ENCODE measurements at regions not wholly inside any gene's neighbourhood (a gene's known extent, or its start where the extent isn't known, plus 50 kb on each side); places are given as distances from the start of the nearest gene placed in this dataset.
"Not testable (repeated sequence)": the region's sequence is repeated elsewhere in the genome, so short reads cannot be mapped to it uniquely, and the experiment has no call there.

DNA sequence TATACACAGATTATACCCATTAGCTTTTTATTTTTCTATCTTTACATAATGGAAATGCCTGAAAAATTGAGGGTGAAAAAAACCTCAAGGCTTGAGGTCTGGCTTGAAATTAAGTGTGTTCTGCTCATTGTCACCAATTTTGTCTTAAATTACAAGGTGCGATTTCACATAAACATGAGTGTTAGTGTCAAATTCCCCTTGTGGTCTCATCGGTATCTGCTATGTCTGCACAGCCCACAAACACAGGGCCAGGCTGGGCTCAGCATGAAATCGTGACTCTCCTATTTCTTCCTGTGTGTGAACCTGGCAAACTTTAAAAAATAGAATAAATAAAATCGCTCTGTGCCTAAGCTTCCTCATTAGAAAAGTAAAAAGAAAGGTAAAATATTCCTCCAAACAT is 109.1 kb downstream of the CRLF2 start:
- DNase-seq (ENCODE audit: low read depth in 2 of 3, low spot score in 1 of 3), result no peak

DNA sequence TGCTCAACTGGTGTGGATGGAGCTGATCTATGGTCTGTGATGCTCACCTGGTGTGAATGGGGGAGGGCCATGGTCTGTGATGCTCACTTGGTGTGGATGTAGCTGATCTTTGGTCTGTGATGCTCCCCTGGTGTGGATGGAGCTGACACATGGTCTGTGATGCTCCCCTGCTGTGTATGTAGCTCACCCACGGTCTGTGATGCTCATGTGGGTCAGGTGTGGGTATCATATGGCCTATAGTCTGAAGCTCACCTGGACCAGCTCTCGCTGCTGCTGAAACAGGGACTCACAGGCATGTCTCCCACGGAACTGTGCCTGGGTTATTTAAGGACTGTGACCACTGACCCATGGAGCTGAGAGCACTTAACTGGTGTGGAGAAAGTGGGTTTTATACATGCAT is 109.7 kb downstream of the CRLF2 start:
- no peak for DNase-seq (ENCODE audit: low read depth in 2 of 3, low spot score in 1 of 3)

DNA sequence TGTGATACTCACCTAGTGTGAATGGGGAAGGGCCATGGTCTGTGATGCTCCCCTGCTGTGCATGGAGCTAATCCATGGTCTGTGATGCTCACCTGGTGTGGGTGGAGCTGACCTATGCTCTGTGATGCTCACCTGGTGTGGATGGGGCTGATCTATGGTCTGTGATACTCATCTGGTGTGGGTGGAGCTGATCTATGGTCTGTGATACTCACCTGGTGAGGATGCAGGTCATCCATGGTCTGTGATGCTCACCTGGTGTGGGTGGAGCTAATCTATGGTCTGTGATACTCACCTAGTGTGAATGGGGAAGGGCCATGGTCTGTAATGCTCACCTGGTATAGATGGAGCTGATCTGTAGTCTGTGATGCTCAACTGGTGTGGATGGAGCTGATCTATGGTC is 110.2 kb downstream of the CRLF2 start:
- DNase-seq (ENCODE audit: low read depth in 2 of 3, low spot score in 1 of 3), result not testable (repeated sequence)

DNA sequence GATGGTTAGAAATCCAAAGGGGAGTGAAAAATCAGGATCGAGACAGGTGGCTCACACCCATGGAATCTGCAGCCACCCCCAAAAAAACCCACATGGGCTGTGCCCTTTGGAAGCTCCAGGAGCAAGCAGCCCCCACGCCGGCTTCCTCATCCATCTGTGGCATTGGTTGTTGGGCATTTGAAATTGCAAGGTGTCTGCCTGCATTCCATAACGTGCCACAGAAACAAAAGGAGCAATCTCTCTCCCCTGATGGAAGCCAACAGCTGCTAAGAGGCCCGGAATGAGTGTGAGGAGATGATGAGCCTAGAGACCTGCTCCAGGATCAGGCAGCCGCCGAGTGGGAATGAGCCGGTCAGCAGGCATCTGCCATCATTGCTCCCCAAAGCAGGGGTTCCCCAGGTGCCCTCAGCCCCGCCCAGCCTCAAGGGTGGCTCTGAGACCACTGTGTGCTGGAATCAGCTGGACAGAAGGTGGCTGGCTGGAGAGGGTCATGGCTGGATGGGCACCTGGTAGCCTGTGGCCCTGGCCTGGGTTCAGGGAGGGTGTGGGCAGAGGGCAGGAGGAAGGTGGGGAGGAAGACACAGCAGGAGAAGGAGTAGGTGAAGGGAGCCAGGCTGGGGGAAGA is 113.2 kb downstream of the CRLF2 start:
- DNase-seq (ENCODE audit: low read depth in 2 of 3, low spot score in 1 of 3), result no peak

DNA sequence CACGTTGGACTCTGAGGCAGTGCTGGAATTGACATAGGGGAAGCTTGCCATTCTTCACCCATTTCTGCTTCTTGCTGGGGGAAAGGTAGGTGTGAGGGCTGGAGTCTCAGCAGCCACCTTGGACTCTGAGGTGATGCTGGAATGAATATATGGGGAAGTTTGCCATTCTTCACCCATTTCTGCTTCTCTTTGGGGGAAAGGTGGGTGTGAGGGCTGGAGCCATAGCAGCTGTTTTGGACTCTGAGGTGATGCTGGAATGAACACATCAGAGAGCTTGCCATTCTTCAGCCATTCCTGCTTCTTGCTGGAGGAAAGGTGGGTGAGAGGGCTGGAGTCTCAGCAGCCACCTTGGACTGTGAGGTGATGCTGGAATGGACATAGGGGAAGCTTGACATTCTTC is 115.1 kb downstream of the CRLF2 start:
- no peak for DNase-seq (ENCODE audit: low read depth in 2 of 3, low spot score in 1 of 3)

DNA sequence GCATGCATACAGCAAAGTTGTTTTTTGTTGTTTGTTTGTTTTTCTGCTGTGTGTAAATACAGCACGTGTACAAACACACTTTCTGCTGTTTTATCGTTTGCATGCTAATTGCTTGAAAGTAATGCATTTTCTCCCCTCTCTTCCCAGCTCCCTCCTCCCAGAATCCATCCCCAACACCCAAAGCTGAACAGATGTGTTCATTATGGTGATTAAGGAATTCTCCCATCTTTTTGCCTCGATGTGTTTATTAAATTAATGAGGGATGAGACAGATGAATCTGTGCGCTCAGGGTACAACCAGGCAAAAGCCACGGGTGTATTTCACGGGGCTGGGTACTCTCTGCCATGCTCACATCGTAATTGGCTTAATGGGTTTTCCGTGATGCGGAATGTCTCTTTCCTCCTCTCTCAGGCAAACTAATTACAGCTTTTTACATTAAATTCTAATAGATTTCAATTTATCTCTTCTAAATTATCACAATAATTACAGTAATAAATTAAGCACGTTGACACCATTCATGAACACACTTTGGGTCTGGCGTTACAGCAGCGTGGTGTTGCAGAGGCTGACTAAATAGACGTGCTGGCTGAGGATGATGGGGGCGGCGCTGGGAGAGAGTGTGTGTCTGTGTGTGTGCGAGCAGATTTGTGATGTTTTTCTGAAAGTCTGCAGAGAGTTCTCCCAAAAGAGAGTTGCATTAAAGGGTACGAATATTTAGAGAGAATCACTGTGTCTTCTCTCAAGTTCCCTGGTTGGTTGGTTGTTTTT is 117.7 kb downstream of the CRLF2 start:
- no peak for DNase-seq (ENCODE audit: low read depth in 2 of 3, low spot score in 1 of 3)

DNA sequence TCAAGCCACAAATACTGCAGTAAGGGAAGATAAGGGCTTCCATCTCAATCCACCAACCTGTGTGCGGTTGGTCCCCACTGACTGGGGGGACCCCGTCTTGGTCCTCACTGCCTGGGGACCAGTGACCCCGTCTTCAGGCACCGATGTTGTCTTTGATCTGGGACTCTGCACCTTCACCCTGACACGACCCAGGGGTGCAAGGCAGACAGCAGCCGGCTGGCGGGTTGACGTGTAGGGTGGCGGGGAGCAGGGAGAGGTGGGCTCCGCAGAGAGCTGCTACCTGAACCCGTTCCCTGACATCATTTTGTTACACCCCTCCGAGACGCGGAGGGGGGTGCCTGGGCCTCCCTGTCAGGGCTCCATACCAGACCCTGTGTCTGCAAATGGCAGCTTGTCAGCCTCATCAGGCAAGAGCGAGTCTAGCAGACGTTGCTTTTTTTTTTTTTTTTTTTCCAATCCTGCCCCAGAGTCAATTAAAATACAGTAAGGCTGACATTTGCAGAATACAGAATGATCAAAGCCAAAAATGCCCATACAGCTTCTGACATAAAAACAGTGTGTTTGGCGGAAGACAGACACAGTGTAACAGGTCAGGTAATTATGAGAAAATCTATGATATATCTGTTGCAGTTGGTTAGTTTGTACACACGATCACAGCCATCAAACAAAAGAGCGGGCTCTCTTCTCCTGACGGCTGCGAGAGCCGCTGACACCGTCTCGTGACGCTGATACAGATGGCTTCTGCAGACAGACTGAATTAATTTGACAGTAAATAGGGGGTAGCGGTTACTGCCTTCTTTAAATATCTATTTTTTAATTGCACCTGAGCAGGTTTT is 118.6 kb downstream of the CRLF2 start:
- no peak for DNase-seq (ENCODE audit: low read depth in 2 of 3, low spot score in 1 of 3)

DNA sequence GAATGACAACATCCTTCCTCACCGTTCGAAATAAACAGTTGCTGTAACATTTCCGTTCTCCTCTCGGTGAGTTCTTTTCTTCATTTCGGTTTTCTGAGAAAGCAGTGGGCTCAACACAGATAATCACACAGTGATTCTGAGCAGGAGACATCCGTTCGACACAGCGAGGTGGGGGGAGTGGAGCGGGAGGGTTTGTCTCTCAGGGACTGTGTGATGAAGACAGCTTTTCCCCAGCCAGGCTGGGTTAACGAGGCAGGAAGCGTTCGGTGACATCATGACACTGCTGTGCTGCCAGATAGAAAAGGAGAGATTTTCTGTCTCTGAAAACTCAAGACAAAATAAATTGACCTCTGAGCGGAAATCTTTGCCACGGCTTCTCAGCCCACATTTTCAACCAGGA is 119.3 kb downstream of the CRLF2 start:
- DNase-seq (ENCODE audit: low read depth in 2 of 3, low spot score in 1 of 3), result peak; percentile 16 to 28 (median 21)

DNA sequence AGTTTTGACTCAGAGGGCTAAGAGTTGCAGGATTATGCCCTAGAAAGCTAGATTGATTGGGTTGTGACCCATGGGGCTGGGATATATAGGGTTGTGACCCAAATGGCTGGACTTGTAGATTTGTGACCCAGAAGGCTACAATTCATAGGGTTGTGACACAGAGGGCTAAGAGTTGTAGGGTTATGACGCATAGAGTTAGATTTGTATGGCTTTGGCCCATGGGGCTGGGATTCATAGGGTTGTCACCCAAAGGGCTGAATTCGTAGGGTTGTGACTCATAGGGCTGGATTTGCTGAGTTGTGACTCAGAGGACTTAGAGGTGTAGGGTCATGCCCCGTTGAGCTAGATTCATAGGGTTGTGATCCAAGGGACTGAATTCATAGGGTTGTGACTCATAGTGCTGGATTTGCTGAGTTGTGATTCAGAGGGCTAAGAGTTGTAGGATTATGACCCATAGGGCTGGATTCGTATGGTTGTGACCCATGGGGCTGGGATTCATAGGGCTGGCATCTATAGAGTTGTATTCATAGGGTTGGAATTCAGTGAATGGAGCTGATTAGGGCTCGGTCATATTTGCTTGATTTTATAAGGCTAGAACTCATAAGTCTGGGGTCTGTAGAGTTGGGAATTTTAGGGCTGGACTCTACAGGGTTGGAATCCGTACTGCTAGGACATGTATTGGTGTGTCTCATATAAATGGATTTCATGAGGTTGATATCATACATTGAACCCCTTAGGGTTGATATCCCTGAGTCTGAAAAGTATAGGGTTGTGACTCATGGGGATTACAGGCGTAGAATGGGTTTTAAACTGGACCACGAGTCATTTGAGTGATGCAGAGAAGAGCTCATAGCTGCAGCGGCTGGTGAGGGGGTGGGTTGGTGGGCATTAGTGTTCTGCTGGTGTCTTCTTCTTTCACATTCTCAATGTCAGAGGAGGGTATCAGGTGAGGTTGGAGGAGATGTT is 125.7 kb downstream of the CRLF2 start:
- DNase-seq (ENCODE audit: low read depth in 2 of 3, low spot score in 1 of 3), result no peak

DNA sequence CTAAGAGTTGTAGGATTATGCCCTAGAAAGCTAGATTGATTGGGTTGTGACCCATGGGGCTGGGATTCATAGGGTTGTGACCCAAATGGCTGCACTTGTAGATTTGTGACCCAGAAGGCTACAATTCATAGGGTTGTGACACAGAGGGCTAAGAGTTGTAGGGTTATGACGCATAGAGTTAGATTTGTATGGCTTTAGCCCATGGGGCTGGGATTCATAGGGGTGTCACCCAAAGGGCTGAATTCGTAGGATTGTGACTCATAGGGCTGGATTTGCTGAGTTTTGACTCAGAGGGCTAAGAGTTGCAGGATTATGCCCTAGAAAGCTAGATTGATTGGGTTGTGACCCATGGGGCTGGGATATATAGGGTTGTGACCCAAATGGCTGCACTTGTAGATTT is 126.6 kb downstream of the CRLF2 start:
- not testable (repeated sequence) for DNase-seq (ENCODE audit: low read depth in 2 of 3, low spot score in 1 of 3)

DNA sequence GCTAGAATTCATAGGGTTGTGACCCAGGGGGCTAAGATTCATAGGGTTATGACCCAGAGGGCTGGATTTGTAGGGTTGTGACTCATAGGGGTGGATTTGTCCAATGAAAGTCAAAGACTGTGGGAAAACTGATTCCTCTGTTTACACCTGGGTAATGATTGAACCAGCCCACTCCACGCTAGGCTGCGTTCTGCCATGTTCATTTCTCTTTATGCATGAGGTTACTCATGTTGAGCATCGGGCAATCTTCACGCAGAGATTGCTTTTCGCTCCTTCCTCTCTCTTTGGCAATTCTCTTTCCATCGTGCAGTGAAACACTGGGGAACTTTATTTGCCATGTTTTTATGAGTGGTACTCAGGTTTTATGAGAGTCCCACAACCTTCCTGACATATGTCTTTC is 127.8 kb downstream of the CRLF2 start:
- no peak for DNase-seq (ENCODE audit: low read depth in 2 of 3, low spot score in 1 of 3)

DNA sequence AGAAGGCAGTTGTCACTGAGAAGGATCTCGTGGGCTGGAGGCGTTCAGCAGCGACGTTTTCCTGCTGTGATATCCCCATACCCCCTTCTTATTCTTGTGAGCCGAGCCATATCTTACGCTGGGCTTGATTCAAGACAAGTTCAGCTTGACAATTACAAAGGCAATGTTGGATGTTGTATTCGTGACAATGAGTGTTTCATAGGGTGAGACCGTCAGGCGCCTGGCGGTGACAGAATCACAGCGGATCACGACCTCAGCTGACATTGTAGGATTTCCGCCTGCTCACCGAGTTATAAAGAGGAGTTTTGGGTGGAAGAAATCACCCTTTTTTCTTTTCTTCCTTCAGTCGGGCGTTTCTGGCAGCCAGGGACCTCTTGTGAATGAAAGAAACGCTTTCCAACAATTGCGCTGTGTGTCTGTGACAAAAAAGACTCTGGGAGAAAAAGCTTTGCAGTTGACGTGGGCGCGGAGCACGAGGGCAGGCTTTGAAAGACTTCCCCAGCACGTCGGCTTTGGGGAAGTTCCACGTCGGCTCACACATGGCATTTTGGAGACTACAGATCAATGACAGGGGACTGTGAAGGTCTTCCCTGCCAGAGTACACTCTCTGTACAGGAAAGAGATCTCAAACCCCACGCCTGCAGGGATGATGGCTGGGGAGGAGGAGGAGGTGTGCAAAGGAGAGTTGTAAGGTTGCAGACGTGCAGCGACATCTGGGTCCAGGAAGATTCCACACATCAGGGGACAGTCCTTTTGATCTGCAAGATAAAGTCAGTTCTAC is 135.4 kb downstream of the CRLF2 start:
- DNase-seq (ENCODE audit: low read depth in 2 of 3, low spot score in 1 of 3), result no peak

DNA sequence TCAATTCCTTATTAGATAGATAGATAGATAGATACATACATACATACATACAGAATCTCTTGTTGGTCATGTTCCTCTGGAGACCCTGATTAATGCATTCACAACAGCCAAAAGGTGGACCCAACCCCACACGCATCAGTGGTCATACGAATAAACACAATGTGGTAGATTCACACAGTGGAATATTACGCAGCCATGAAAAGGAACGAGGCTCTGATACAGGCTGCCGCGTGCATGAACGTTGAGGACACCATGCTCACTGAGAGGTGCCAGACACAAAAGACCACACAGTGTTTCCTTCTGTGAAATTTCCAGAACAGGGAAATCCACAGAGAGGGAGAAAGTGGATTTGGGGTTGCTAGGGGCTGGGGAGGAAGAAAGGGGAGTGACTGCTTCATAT is 136.7 kb downstream of the CRLF2 start:
- DNase-seq (ENCODE audit: low read depth in 2 of 3, low spot score in 1 of 3), result no peak

DNA sequence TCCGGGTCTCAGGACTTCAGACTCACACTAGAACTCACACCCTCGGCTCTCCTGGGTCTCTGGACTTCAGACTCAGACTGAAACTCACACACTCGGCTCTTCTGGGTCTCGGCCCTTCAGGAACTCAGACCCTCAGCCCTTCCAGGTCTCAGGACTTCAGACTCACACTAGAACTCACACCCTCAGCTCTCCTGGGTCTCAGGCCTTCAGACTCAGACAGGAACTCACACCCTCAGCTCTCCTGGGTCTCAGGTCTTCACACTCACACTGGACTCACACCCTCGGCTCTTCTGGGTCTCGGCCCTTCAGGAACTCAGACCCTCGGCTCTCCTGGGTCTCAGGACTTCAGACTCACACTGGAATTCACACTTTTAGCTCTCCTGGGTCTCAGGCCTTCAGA is 137.3 kb downstream of the CRLF2 start:
- no peak for DNase-seq (ENCODE audit: low read depth in 2 of 3, low spot score in 1 of 3)

DNA sequence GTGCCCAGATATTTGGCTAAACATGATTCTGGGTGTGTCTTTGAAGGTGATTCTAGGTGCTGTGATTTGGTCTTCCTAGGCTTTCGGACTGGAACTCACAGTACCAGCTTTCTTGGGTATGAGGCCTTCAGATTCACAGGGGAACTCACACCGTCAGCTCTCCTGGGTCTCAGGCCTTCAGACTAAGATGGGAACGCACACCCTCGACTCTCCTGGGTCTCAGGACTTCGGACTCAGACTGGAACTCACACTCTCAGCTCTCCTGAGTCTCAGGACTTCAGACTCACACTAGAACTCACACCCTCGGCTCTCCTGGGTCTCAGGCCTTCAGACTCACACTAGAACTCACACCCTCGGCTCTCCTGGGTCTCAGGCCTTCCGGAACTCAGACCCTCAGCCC is 137.7 kb downstream of the CRLF2 start:
- no peak for DNase-seq (ENCODE audit: low read depth in 2 of 3, low spot score in 1 of 3)

DNA sequence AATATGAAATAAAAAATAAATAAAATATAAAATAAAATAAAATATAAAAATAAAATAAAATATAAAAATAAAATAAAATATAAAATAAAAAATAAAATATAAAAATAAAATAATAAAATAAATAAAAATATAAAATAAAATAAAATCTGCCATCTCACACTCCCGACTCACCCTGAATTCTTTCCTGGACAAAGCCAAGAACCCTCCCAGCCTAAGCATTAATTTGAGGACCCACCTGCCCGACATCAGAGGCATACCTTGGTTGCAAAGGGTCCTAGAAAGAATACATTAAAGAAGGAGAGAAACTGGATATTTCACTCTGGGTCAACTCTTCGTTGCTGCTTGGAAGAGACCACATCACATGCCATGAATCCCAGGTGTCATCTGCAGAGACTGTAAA is 138.3 kb downstream of the CRLF2 start:
- no peak for DNase-seq (ENCODE audit: low read depth in 2 of 3, low spot score in 1 of 3)

DNA sequence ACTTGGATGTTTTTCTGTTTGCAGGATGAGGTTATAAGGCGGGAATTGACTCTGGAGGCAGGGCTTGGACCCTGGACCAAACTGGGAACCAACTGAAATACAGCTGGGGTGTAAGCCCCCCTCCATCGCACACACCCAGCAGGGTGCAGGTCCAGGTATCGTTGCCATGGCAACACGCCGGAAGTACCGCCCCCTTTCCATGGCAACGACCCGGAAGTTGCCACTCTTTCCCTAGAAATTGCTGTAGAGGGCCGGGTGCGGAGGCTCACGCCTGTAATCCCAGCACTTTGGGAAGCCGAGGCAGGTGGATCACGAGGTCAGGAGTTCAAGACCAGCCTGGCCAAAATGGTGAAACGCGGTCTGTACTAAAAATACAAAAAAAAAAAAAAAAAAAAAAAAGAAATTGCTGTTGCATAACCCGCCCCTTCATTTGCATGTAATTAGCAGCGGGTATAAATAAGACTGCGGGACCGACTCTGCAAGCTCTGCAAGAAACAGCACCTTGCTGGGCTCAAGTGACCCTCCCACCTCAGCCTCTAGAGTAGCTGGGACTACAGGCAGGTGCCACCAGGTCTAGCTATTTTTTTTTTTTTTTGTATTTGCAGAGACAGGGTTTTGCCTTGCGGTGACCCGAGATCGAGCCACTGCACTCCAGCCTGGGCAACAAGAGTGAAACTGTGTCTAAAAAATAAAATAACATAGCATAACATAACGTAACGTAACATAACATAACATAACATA is 139.6 kb downstream of the CRLF2 start:
- DNase-seq (ENCODE audit: low read depth in 2 of 3, low spot score in 1 of 3), result no peak

DNA sequence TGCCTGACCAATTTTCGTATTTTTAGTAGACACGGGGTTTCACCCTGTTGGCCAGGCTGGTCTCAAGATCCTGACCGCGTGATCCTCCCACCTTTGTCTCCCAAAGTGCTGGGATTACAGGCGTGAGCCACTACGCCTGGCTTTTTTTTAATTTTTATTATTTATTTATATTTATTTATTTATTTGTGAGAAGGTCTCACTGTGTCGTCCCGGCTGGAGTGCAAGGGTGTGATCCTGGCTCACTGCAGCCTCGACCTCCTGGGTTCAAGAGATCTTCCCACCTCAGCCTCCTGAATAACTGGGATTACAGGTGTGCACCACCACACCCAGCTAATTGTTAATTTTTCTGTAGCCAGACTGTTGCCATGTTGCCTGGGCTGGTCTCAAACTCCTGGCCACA is 141.1 kb downstream of the CRLF2 start:
- no peak for DNase-seq (ENCODE audit: low read depth in 2 of 3, low spot score in 1 of 3)

DNA sequence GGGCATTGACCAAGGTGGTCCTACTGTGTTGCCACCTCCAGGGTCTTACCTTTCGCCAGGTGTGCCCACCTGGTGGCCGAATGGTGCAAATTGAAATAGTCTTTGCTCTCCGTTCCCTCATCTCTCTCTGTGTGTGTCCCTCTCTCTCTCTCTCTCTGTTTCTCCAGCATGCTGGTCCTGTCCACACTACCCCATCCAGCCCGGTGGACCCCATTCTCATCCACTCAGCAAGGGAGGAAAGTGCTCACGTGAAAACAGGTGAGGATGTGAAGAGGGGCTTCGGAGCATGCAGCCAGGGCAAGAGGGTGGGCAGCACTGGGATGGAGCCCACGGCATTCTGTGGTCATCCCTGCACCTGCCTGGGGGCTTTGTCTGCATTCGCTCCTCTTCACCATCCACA is 150.1 kb downstream of the CRLF2 start:
- no peak for DNase-seq (ENCODE audit: low read depth in 2 of 3, low spot score in 1 of 3)

DNA sequence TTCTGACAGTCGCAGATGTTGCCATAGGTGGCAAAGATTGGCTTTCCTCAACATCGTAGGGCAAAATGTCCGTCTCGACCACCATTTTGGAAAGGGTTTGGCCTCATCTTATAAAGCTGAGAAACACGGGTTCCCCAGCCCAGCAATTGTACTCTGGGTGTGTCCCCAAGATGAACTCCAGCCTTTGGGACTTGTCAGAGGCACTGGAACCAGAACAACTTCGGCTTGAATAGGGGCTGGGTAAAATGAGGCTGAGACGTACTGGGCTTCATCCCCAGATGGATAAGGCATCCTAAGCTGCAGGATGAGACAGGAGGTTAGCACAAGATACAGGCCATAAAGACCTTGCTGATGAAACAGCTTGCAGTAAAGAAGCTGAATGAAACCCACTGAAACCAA is 151.9 kb downstream of the CRLF2 start:
- no peak for DNase-seq (ENCODE audit: low read depth in 2 of 3, low spot score in 1 of 3)

Measured in stimulated activated CD4-positive, alpha-beta T cell treated with anti-CD3 and anti-CD28 coated beads, Interleukin-12 subunit alpha, Interleukin-12 subunit beta, amount 100 ng/mL, for 48 hours (primary cell).